ENCODE measurements at regions not wholly inside any gene's neighbourhood (a gene's known extent, or its start where the extent isn't known, plus 50 kb on each side); places are given as distances from the start of the nearest gene placed in this dataset.

DNA sequence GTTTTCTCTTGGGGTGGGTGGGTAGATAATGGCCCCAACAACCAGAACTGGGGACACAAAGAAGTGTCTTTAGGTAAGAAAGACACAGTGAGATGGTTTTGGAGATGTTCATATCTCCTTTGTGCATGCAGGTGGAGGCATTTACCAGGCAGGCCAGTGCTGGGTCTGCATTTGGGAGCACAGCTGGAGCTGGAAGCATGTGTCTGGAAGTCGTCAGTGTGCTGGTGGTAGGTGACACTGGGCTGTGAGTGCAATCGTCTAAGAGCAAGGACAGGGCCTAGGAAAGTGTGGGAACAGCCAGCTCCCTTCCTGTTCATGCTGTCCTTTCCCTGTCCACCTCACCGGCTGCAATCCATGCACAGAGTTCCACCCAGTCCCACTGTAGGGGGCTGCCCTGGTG, 88.3 kb upstream of the ZNF32 start (continued):
- TF ChIP-seq CSRNP3 (CRISPR knock-in tag; IDR thresholded peaks at IDR 0.05) (no peak), ZC3H10 (CRISPR knock-in tag; IDR thresholded peaks at IDR 0.05) (no peak), ZNF8 (CRISPR knock-in tag; IDR thresholded peaks at IDR 0.05) (no peak), TCF4 (CRISPR knock-in tag; IDR thresholded peaks at IDR 0.05; ENCODE audit: borderline replicate concordance) (no peak), ESRRG (CRISPR knock-in tag; IDR thresholded peaks at IDR 0.05) (no peak), OSR1 (CRISPR knock-in tag; IDR thresholded peaks at IDR 0.05) (no peak), TOX (CRISPR knock-in tag; IDR thresholded peaks at IDR 0.05; ENCODE audit: borderline replicate concordance) (no peak), ZFP3 (CRISPR knock-in tag; IDR thresholded peaks at IDR 0.05) (no peak)

- ATAC-seq, result no peak
- no peak for TF ChIP-seq ARNTL (CRISPR knock-in tag; IDR thresholded peaks at IDR 0.05; ENCODE audit: borderline replicate concordance, low read depth)
- TF ChIP-seq RARB (CRISPR knock-in tag; IDR thresholded peaks at IDR 0.05), result no peak
- no peak for TF ChIP-seq ZNF8 (CRISPR knock-in tag; IDR thresholded peaks at IDR 0.05)
- no peak for TF ChIP-seq ZNF70 (CRISPR knock-in tag; IDR thresholded peaks at IDR 0.05)
- no peak for TF ChIP-seq ESRRG (CRISPR knock-in tag; IDR thresholded peaks at IDR 0.05)
Observed at GRCh38 chr10:43735907-43736306, 87.2 kb upstream of the ZNF32 start.

- TF ChIP-seq ZNF70 (CRISPR knock-in tag; IDR thresholded peaks at IDR 0.05) (no peak), ISL1 (CRISPR knock-in tag; IDR thresholded peaks at IDR 0.05) (no peak), CSDC2 (CRISPR knock-in tag; IDR thresholded peaks at IDR 0.05) (no peak), GLIS3 (CRISPR knock-in tag; IDR thresholded peaks at IDR 0.05) (no peak), ZNF565 (CRISPR knock-in tag; conservative IDR thresholded peaks at IDR 0.05; ENCODE audit: low read depth) (no peak), ZNF8 (CRISPR knock-in tag; IDR thresholded peaks at IDR 0.05) (no peak), ARNTL (CRISPR knock-in tag; IDR thresholded peaks at IDR 0.05; ENCODE audit: borderline replicate concordance, low read depth) (no peak), ZC3H10 (CRISPR knock-in tag; IDR thresholded peaks at IDR 0.05) (no peak), TOX (CRISPR knock-in tag; IDR thresholded peaks at IDR 0.05; ENCODE audit: borderline replicate concordance) (no peak), ESRRG (CRISPR knock-in tag; IDR thresholded peaks at IDR 0.05) (no peak), RARB (CRISPR knock-in tag; IDR thresholded peaks at IDR 0.05) (no peak), PPARA (CRISPR knock-in tag; IDR thresholded peaks at IDR 0.05; ENCODE audit: borderline replicate concordance) (no peak), CREB5 (CRISPR knock-in tag; IDR thresholded peaks at IDR 0.05; ENCODE audit: low read depth) (no peak), ZFP3 (CRISPR knock-in tag; IDR thresholded peaks at IDR 0.05) (no peak), ZFP30 (CRISPR knock-in tag; IDR thresholded peaks at IDR 0.05) (no peak), SNAI2 (CRISPR knock-in tag; IDR thresholded peaks at IDR 0.05) (no peak), CSRNP3 (CRISPR knock-in tag; IDR thresholded peaks at IDR 0.05) (no peak)
- TF ChIP-seq, protein P1, sequence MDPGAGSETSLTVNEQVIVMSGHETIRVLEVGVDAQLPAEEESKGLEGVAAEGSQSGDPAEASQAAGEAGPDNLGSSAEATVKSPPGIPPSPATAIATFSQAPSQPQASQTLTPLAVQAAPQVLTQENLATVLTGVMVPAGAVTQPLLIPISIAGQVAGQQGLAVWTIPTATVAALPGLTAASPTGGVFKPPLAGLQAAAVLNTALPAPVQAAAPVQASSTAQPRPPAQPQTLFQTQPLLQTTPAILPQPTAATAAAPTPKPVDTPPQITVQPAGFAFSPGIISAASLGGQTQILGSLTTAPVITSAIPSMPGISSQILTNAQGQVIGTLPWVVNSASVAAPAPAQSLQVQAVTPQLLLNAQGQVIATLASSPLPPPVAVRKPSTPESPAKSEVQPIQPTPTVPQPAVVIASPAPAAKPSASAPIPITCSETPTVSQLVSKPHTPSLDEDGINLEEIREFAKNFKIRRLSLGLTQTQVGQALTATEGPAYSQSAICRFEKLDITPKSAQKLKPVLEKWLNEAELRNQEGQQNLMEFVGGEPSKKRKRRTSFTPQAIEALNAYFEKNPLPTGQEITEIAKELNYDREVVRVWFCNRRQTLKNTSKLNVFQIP (CRISPR knock-in tag; IDR thresholded peaks at IDR 0.05; ENCODE audit: borderline replicate concordance, low read depth), result no peak
- TF ChIP-seq, protein P2, sequence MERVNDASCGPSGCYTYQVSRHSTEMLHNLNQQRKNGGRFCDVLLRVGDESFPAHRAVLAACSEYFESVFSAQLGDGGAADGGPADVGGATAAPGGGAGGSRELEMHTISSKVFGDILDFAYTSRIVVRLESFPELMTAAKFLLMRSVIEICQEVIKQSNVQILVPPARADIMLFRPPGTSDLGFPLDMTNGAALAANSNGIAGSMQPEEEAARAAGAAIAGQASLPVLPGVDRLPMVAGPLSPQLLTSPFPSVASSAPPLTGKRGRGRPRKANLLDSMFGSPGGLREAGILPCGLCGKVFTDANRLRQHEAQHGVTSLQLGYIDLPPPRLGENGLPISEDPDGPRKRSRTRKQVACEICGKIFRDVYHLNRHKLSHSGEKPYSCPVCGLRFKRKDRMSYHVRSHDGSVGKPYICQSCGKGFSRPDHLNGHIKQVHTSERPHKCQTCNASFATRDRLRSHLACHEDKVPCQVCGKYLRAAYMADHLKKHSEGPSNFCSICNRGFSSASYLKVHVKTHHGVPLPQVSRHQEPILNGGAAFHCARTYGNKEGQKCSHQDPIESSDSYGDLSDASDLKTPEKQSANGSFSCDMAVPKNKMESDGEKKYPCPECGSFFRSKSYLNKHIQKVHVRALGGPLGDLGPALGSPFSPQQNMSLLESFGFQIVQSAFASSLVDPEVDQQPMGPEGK (CRISPR knock-in tag; IDR thresholded peaks at IDR 0.05; ENCODE audit: borderline replicate concordance), result no peak
Observed at GRCh38 chr10:43734716-43735115, 86.0 kb upstream of the ZNF32 start.

GRCh38 chr10:43731486-43731885, 82.8 kb upstream of the ZNF32 start:
- no peak for ATAC-seq
- no peak for TF ChIP-seq RARB (CRISPR knock-in tag; IDR thresholded peaks at IDR 0.05)
- no peak for TF ChIP-seq CREB5 (CRISPR knock-in tag; IDR thresholded peaks at IDR 0.05; ENCODE audit: low read depth)
- TF ChIP-seq CSRNP3 (CRISPR knock-in tag; IDR thresholded peaks at IDR 0.05), result no peak
- TF ChIP-seq ARNTL (CRISPR knock-in tag; IDR thresholded peaks at IDR 0.05; ENCODE audit: borderline replicate concordance, low read depth), result no peak

More at GRCh38 chr10:43734716-43735115, 86.0 kb upstream of the ZNF32 start:
- ATAC-seq, result no peak

Data from SK-N-SH treated with all-trans-retinoic acid at 6 μM for 48 hours (cell line).